ENCODE measurements at regions not wholly inside any gene's neighbourhood (a gene's known extent, or its start where the extent isn't known, plus 50 kb on each side); places are given as distances from the start of the nearest gene placed in this dataset.
"Not testable (repeated sequence)": the region's sequence is repeated elsewhere in the genome, so short reads cannot be mapped to it uniquely, and the experiment has no call there.

- in situ Hi-C loops (cut with HindIII; ENCODE audit: low pct_ligation_motif_present, low pct_unique_long_range_greater_than_20kb, low sequenced_read_pairs); DNase-seq: not testable (repeated sequence)
Observed at GRCh38 chr2:91518361-91518981, 2827.0 kb downstream of the RPIA start.

GRCh38 chr2:91519359-91519758 is 2827.9 kb downstream of the RPIA start:
- in situ Hi-C loops (cut with HindIII; ENCODE audit: low pct_ligation_motif_present, low pct_unique_long_range_greater_than_20kb, low sequenced_read_pairs); DNase-seq: not testable (repeated sequence)

GRCh38 chr2:91519914-91520313 is 2828.4 kb downstream of the RPIA start:
- DNase-seq; in situ Hi-C loops (cut with HindIII; ENCODE audit: low pct_ligation_motif_present, low pct_unique_long_range_greater_than_20kb, low sequenced_read_pairs): not testable (repeated sequence)

- DNase-seq; in situ Hi-C loops (cut with HindIII; ENCODE audit: low pct_ligation_motif_present, low pct_unique_long_range_greater_than_20kb, low sequenced_read_pairs): not testable (repeated sequence)
Observed at GRCh38 chr2:91520523-91520922, 2829.1 kb downstream of the RPIA start.

GRCh38 chr2:91520972-91521535 is 2829.6 kb downstream of the RPIA start:
- DNase-seq; in situ Hi-C loops (cut with HindIII; ENCODE audit: low pct_ligation_motif_present, low pct_unique_long_range_greater_than_20kb, low sequenced_read_pairs): not testable (repeated sequence)

- DNase-seq; in situ Hi-C loops (cut with HindIII; ENCODE audit: low pct_ligation_motif_present, low pct_unique_long_range_greater_than_20kb, low sequenced_read_pairs): not testable (repeated sequence)
Observed at GRCh38 chr2:91521944-91522343, 2830.5 kb downstream of the RPIA start.

GRCh38 chr2:91522877-91523276 is 2831.4 kb downstream of the RPIA start:
- DNase-seq; in situ Hi-C loops (cut with HindIII; ENCODE audit: low pct_ligation_motif_present, low pct_unique_long_range_greater_than_20kb, low sequenced_read_pairs): not testable (repeated sequence)

GRCh38 chr2:91523751-91524150 is 2832.3 kb downstream of the RPIA start:
- in situ Hi-C loops (cut with HindIII; ENCODE audit: low pct_ligation_motif_present, low pct_unique_long_range_greater_than_20kb, low sequenced_read_pairs); DNase-seq: not testable (repeated sequence)

GRCh38 chr2:91525587-91525986 is 2834.1 kb downstream of the RPIA start:
- in situ Hi-C loops (cut with HindIII; ENCODE audit: low pct_ligation_motif_present, low pct_unique_long_range_greater_than_20kb, low sequenced_read_pairs); DNase-seq: not testable (repeated sequence)

- in situ Hi-C loops (cut with HindIII; ENCODE audit: low pct_ligation_motif_present, low pct_unique_long_range_greater_than_20kb, low sequenced_read_pairs); DNase-seq: not testable (repeated sequence)
Observed at GRCh38 chr2:91526083-91526482, 2834.6 kb downstream of the RPIA start.

- DNase-seq; in situ Hi-C loops (cut with HindIII; ENCODE audit: low pct_ligation_motif_present, low pct_unique_long_range_greater_than_20kb, low sequenced_read_pairs): not testable (repeated sequence)
Observed at GRCh38 chr2:91527056-91527455, 2835.6 kb downstream of the RPIA start.

- in situ Hi-C loops (cut with HindIII; ENCODE audit: low pct_ligation_motif_present, low pct_unique_long_range_greater_than_20kb, low sequenced_read_pairs); DNase-seq: not testable (repeated sequence)
Observed at GRCh38 chr2:91527491-91528031, 2836.1 kb downstream of the RPIA start.

- not testable (repeated sequence) for DNase-seq
Observed at GRCh38 chr2:91528361-91528760, 2836.9 kb downstream of the RPIA start.

GRCh38 chr2:91536109-91536508 is 2844.6 kb downstream of the RPIA start:
- in situ Hi-C loops (cut with HindIII; ENCODE audit: low pct_ligation_motif_present, low pct_unique_long_range_greater_than_20kb, low sequenced_read_pairs) = not testable (repeated sequence)

More at GRCh38 chr2:91528361-91528760, 2836.9 kb downstream of the RPIA start:
- in situ Hi-C loops (cut with HindIII; ENCODE audit: low pct_ligation_motif_present, low pct_unique_long_range_greater_than_20kb, low sequenced_read_pairs) = not testable (repeated sequence)

GRCh38 chr2:91536549-91537263 is 2845.2 kb downstream of the RPIA start:
- DNase-seq; in situ Hi-C loops (cut with HindIII; ENCODE audit: low pct_ligation_motif_present, low pct_unique_long_range_greater_than_20kb, low sequenced_read_pairs): not testable (repeated sequence)

More at GRCh38 chr2:91536109-91536508, 2844.6 kb downstream of the RPIA start:
- not testable (repeated sequence) for DNase-seq

- DNase-seq; in situ Hi-C loops (cut with HindIII; ENCODE audit: low pct_ligation_motif_present, low pct_unique_long_range_greater_than_20kb, low sequenced_read_pairs): not testable (repeated sequence)
Observed at GRCh38 chr2:91549316-91549715, 2857.8 kb downstream of the RPIA start.

- DNase-seq; in situ Hi-C loops (cut with HindIII; ENCODE audit: low pct_ligation_motif_present, low pct_unique_long_range_greater_than_20kb, low sequenced_read_pairs): not testable (repeated sequence)
Observed at GRCh38 chr2:91558234-91558633, 2866.8 kb downstream of the RPIA start.

GRCh38 chr2:91559269-91559668 is 2867.8 kb downstream of the RPIA start:
- in situ Hi-C loops (cut with HindIII; ENCODE audit: low pct_ligation_motif_present, low pct_unique_long_range_greater_than_20kb, low sequenced_read_pairs); DNase-seq: not testable (repeated sequence)

Measured in ACHN (cell line).